Endothelial cell of umbilical vein (primary cell): ENCODE measurements at regions not wholly inside any gene's neighbourhood (a gene's known extent, or its start where the extent isn't known, plus 50 kb on each side); places are given as distances from the start of the nearest gene placed in this dataset.

Source experiments
- BruUV-seq: library from RNA; stranded (reverse); fragments of 400-500 nt; replicated peaks from 2 replicates; lab custom pipeline; 2021; lab: Mats Ljungman, UMichigan
- CTCF ChIA-PET: fragments of 300-600, 350-600 bp; sonication (Branson Sonifier 250); formaldehyde crosslinking; loops from one replicate; lab custom pipeline; 2021; ENCODE audit warnings: antibody characterized with exemption, inconsistent platforms; lab: Charles Lee
- POLR2A ChIA-PET: fragments of 300-600, 350-600 bp; sonication (Branson Sonifier 250); formaldehyde crosslinking; loops from one replicate; lab custom pipeline; 2021; ENCODE audit warnings: antibody characterized with exemption, inconsistent platforms; lab: Charles Lee
- DNase-seq: peaks from one replicate; pipeline ENCODE4 v3.0.0-alpha.2; 2011; ENCODE audit warnings: low read depth, low spot score
- FAIRE-seq: peaks from 2 replicates; lab custom pipeline; 2011; peaks lifted over from hg19 to GRCh38; lab: Jason Lieb, UNC
- H2AFZ ChIP-seq: 2 replicates; pipeline ENCODE4 v1.6.0; 2012; ENCODE audit warnings: low read depth, low read length, control low read depth, inconsistent platforms
- H3K27ac ChIP-seq: 2 replicates; pipeline ENCODE4 v1.5.1; 2011; ENCODE audit warnings: low read depth, mild to moderate bottlenecking, control low read depth, low read length, moderate library complexity; ENCODE audit not compliant: insufficient read depth
- H3K27me3 ChIP-seq, 2 experiments: 2 replicates each; pipeline versions ENCODE4 v1.6.0 to v1.6.1; 2011; ENCODE audit warnings: low read length in 2 of 2, mixed read lengths in 1 of 2; ENCODE audit not compliant: control insufficient read depth in 2 of 2, insufficient read depth in 2 of 2
- H3K36me3 ChIP-seq, 2 experiments: 2 replicates in 1 of 2; 3 replicates in 1 of 2; pipeline ENCODE4 v1.5.1; 2011; ENCODE audit warnings: low read length in 2 of 2, mild to moderate bottlenecking in 1 of 2, moderate library complexity in 1 of 2; ENCODE audit not compliant: control insufficient read depth in 2 of 2, insufficient read depth in 2 of 2; ENCODE audit errors: extremely low read depth in 1 of 2
- H3K4me1 ChIP-seq: 3 replicates; pipeline ENCODE4 v1.5.1; 2011; ENCODE audit warnings: mild to moderate bottlenecking, low read length; ENCODE audit not compliant: control insufficient read depth, insufficient read depth; ENCODE audit errors: extremely low read depth
- H3K4me2 ChIP-seq: 2 replicates; pipeline ENCODE4 v1.6.1; 2011; ENCODE audit warnings: low read length, control low read depth, mixed read lengths; ENCODE audit not compliant: insufficient read depth
- H3K4me3 ChIP-seq, 3 experiments: fragments of 200-600 bp in 1 of 3; sonication (generic), shearing (Covaris generic) in 1 of 3; replicated peaks in 1 of 3; 2 replicates each; pipeline ENCODE4 v1.5.1; 2011 to 2016; ENCODE audit warnings: control low read depth in 3 of 3, low read length in 3 of 3, mild to moderate bottlenecking in 2 of 3, inconsistent platforms in 1 of 3, low read depth in 1 of 3, moderate library complexity in 1 of 3; ENCODE audit not compliant: insufficient read depth in 1 of 3
- H3K79me2 ChIP-seq: 2 replicates; pipeline ENCODE4 v1.6.0; 2012; ENCODE audit warnings: low read length, inconsistent platforms; ENCODE audit not compliant: control insufficient read depth, insufficient read depth
- H3K9ac ChIP-seq: replicated peaks from 2 replicates; pipeline ENCODE3; 2011; ENCODE audit warnings: low read length, control low read depth; ENCODE audit not compliant: insufficient read depth; ENCODE audit errors: extremely low read depth
- H3K9me1 ChIP-seq: replicated peaks from 3 replicates; pipeline ENCODE4 v1.6.0; 2011; ENCODE audit warnings: mild to moderate bottlenecking, low read length; ENCODE audit not compliant: control insufficient read depth, insufficient read depth; ENCODE audit errors: extremely low read depth
- H3K9me3 ChIP-seq: replicated peaks from 2 replicates; pipeline ENCODE4 v1.5.1; 2012; ENCODE audit warnings: low read length, inconsistent platforms; ENCODE audit not compliant: control insufficient read depth, insufficient read depth
- H4K20me1 ChIP-seq: replicated peaks from 2 replicates; pipeline ENCODE3; 2011; ENCODE audit warnings: mild to moderate bottlenecking, low read length; ENCODE audit not compliant: control insufficient read depth, insufficient read depth; ENCODE audit errors: extremely low read depth
- EZH2 ChIP-seq: IDR thresholded peaks from 2 replicates; pipeline ENCODE4 v1.6.1; 2012; ENCODE audit warnings: borderline replicate concordance, low read depth, mild to moderate bottlenecking, moderate library complexity, low read length, inconsistent platforms; ENCODE audit not compliant: severe bottlenecking
- FOS ChIP-seq: IDR thresholded peaks from 2 replicates; pipeline ENCODE4 v1.6.1; 2011; ENCODE audit warnings: mild to moderate bottlenecking, low read length, moderate library complexity, borderline replicate concordance; ENCODE audit not compliant: insufficient read depth
- GATA2 ChIP-seq: IDR thresholded peaks from 2 replicates; pipeline ENCODE4 v1.7.0; 2011; ENCODE audit warnings: low read depth, mild to moderate bottlenecking, moderate library complexity, mixed read lengths, low read length; ENCODE audit not compliant: insufficient read length, insufficient read depth
- JUN ChIP-seq: IDR thresholded peaks from 2 replicates; pipeline ENCODE4 v1.6.1; 2011; ENCODE audit warnings: borderline replicate concordance, low read depth; ENCODE audit not compliant: insufficient read length, insufficient read depth
- MAX ChIP-seq: IDR thresholded peaks from 2 replicates; pipeline ENCODE4 v1.6.1; 2011; ENCODE audit not compliant: insufficient read depth, insufficient read length
- MYC ChIP-seq: IDR thresholded peaks from one replicate; pipeline ENCODE4 v1.6.1; 2011; ENCODE audit warnings: mild to moderate bottlenecking, low read depth, low read length
- POLR2A ChIP-seq: IDR thresholded peaks from 2 replicates; pipeline ENCODE4 v1.6.1; 2012; ENCODE audit warnings: low read depth, mild to moderate bottlenecking, control low read depth, low read length
- POLR2AphosphoS5 ChIP-seq: IDR thresholded peaks from 2 replicates; pipeline ENCODE4 v1.6.1; 2012; ENCODE audit warnings: low read depth, mild to moderate bottlenecking, control low read depth, low read length, moderate library complexity; ENCODE audit not compliant: insufficient read depth
- dilution Hi-C: fragments of 300-500 bp; cut with MboI; formaldehyde crosslinking; loops from one replicate; pipeline ENCODE4 v1.15.0; 2019; ENCODE audit warnings: low sequenced_read_pairs; ENCODE audit not compliant: extremely low pct_ligation_motif_present
- intact Hi-C: fragments of 100-400 bp; cut with micrococcal nuclease; formaldehyde crosslinking; loops from one replicate; pipeline ENCODE4 v1.10.0; 2022
- TF ChIP-seq, protein P1 (sequence below), 2 donors: IDR thresholded peaks; 1 replicate in 1 of 2; 2 replicates in 1 of 2; pipeline ENCODE4 v1.5.1; 2011; ENCODE audit warnings: low read length in 2 of 2, mild to moderate bottlenecking in 2 of 2, moderate library complexity in 2 of 2, control low read depth in 1 of 2, inconsistent platforms in 1 of 2, low read depth in 1 of 2; ENCODE audit not compliant: insufficient read depth in 1 of 2; ENCODE audit errors: extremely low read depth in 1 of 2

DNA sequence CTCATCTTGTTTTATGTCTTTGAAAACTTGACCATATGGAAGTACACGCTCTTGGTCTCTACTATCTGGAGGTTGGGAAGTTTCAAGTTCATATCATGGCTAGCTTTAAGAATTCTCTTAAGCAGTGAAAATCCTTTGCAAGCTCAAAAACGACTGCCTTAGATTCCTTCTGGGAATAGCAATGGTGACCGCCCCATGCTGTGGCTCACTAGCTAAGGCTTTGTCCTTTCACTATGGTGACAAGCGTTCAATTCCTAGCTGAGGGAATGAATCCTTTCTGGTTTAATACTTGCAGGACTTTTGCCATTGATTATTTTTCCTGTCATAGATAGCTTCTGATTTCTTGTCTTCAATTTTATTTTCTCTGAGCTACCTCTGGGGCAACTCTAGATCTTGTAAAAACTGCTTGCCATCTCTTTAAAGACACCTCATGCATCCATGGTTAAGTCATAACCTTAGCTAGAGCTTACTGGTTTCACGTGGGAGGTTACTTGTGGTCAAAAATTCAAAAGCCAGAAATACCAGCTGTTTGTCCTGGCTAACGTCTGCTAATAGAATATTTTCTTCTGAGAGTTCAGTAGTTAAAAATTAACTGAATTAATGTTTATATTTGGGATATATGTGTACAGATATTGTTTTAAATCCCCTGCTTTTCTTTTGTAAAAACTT, 673.4 kb upstream of the CBLB start:
- CTCF ChIA-PET: no interaction called here
- Histone ChIP-seq H3K9me3 (no peaks in the 10 kb centered on the region), H3K4me1 (no peaks in the 10 kb centered on the region), H4K20me1 (no peaks in the 10 kb centered on the region), H2AFZ (no peak overlapping the region), H3K27me3 (peaks cover 0 to 2% of the 10 kb centered on the region in 2 experiments), H3K79me2 (no peaks in the 10 kb centered on the region), H3K9me1 (no peaks in the 10 kb centered on the region), H3K36me3 (no peaks in the 10 kb centered on the region), H3K27ac (no peak overlapping the region), H3K4me3 (no peak overlapping the region), H3K9ac (no peak overlapping the region), H3K4me2 (no peak overlapping the region)
- intact Hi-C loops (no loop called here), dilution Hi-C loops (no loop called here)
- no peak for DNase-seq
- FAIRE-seq: no peak
- no TSS peak for BruUV-seq
- no peak for TF ChIP-seq MYC
- no peak for TF ChIP-seq MAX
- TF ChIP-seq POLR2A: no peak
- no peak for TF ChIP-seq POLR2AphosphoS5
- TF ChIP-seq JUN: no peak
- TF ChIP-seq, protein P1, sequence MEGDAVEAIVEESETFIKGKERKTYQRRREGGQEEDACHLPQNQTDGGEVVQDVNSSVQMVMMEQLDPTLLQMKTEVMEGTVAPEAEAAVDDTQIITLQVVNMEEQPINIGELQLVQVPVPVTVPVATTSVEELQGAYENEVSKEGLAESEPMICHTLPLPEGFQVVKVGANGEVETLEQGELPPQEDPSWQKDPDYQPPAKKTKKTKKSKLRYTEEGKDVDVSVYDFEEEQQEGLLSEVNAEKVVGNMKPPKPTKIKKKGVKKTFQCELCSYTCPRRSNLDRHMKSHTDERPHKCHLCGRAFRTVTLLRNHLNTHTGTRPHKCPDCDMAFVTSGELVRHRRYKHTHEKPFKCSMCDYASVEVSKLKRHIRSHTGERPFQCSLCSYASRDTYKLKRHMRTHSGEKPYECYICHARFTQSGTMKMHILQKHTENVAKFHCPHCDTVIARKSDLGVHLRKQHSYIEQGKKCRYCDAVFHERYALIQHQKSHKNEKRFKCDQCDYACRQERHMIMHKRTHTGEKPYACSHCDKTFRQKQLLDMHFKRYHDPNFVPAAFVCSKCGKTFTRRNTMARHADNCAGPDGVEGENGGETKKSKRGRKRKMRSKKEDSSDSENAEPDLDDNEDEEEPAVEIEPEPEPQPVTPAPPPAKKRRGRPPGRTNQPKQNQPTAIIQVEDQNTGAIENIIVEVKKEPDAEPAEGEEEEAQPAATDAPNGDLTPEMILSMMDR (IDR thresholded peaks at IDR 0.05; ENCODE audit: extremely low read depth in 1 of 2, insufficient read depth in 1 of 2, low read depth in 1 of 2, low read length in 2 of 2): no peak
- no peak for TF ChIP-seq EZH2
- TF ChIP-seq GATA2: no peak
- TF ChIP-seq FOS: no peak
- POLR2A ChIA-PET: no interaction called here
